HK-2 (cell line): ENCODE measurements at regions not wholly inside any gene's neighbourhood (a gene's known extent, or its start where the extent isn't known, plus 50 kb on each side); places are given as distances from the start of the nearest gene placed in this dataset.

ENCODE experiments used
- DNase-seq: peaks from one replicate; pipeline ENCODE4 v3.0.0-alpha.2; 2018; ENCODE audit not compliant: unreplicated experiment

- DNase-seq: no peak
Observed at GRCh38 chr17:77602062-77602746, 356.3 kb upstream of the TNRC6C start.

GRCh38 chr17:77602883-77603640, 355.4 kb upstream of the TNRC6C start:
- DNase-seq: no peak

GRCh38 chr17:77604301-77604972, 354.1 kb upstream of the TNRC6C start:
- DNase-seq: no peak

GRCh38 chr17:77604973-77605313, 353.6 kb upstream of the TNRC6C start:
- DNase-seq: no peak

- DNase-seq: no peak
Observed at GRCh38 chr17:77606146-77606864, 352.2 kb upstream of the TNRC6C start.

- DNase-seq: no peak
Observed at GRCh38 chr17:77606865-77607210, 351.7 kb upstream of the TNRC6C start.

GRCh38 chr17:77607606-77608005, 350.9 kb upstream of the TNRC6C start:
- DNase-seq: no peak

- no peak for DNase-seq
Observed at GRCh38 chr17:77608431-77608830, 350.1 kb upstream of the TNRC6C start.

GRCh38 chr17:77609553-77610517, 348.7 kb upstream of the TNRC6C start:
- no peak for DNase-seq

GRCh38 chr17:77610518-77610893, 348.0 kb upstream of the TNRC6C start:
- no peak for DNase-seq

- DNase-seq: no peak
Observed at GRCh38 chr17:77610972-77611521, 347.5 kb upstream of the TNRC6C start.

GRCh38 chr17:77611791-77612502, 346.6 kb upstream of the TNRC6C start:
- DNase-seq: no peak

GRCh38 chr17:77613218-77613617, 345.3 kb upstream of the TNRC6C start:
- DNase-seq: no peak

GRCh38 chr17:77613627-77614026, 344.9 kb upstream of the TNRC6C start:
- DNase-seq: no peak

- DNase-seq: no peak
Observed at GRCh38 chr17:77615703-77616253, 342.7 kb upstream of the TNRC6C start.

- DNase-seq: no peak
Observed at GRCh38 chr17:77616254-77616731, 342.2 kb upstream of the TNRC6C start.

GRCh38 chr17:77617516-77617915, 341.0 kb upstream of the TNRC6C start:
- DNase-seq: no peak

- DNase-seq: no peak
Observed at GRCh38 chr17:77618173-77618572, 340.3 kb upstream of the TNRC6C start.

- DNase-seq: no peak
Observed at GRCh38 chr17:77618731-77619130, 339.8 kb upstream of the TNRC6C start.

- no peak for DNase-seq
Observed at GRCh38 chr17:77619326-77619725, 339.2 kb upstream of the TNRC6C start.
